Ecto neural progenitor cell (in vitro differentiated cells): ENCODE measurements at regions not wholly inside any gene's neighbourhood (a gene's known extent, or its start where the extent isn't known, plus 50 kb on each side); places are given as distances from the start of the nearest gene placed in this dataset.
"Not testable (repeated sequence)": the region's sequence is repeated elsewhere in the genome, so short reads cannot be mapped to it uniquely, and the experiment has no call there.

ENCODE experiments used
- DNase-seq: peaks from one replicate; pipeline ENCODE4 v3.0.0-alpha.2; 2018; ENCODE audit warnings: low spot score

DNA sequence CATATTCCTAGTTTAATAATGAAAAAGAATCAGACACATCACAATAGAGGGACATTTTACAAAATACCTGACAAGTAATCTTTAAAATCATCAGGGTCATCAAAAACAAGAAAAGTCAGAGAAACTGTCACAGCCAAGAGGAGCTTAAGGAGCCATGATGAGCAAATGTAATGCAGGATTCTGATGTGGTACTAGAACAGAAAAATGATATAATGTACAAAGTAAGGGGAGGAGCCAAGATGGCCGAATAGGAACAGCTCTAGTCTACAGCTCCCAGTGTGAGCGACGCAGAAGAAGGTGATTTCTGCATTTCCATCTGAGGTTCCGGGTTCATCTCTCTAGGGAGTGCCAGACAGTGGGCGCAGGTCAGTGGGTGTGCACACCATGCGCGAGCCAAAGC, 198.0 kb upstream of the FAT3 start:
- no peak for DNase-seq

DNA sequence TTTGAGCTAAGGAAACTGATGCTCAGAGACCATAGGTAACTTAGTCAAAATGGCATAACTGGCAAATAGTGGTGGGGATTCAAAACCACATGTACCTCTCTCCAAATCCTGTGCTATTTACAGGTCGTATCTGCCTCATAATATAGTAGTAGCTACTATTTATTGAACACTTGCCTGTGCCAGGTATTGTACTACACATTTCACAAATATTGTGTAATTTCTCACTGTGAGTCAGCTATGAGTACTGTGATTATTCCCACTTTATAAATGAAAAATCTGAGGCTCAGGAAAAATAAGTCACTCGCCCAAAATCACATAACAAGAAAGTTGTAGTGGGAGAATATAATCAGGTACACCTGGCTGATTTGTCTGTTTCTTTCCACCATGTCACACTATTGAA, 199.8 kb upstream of the FAT3 start:
- no peak for DNase-seq

DNA sequence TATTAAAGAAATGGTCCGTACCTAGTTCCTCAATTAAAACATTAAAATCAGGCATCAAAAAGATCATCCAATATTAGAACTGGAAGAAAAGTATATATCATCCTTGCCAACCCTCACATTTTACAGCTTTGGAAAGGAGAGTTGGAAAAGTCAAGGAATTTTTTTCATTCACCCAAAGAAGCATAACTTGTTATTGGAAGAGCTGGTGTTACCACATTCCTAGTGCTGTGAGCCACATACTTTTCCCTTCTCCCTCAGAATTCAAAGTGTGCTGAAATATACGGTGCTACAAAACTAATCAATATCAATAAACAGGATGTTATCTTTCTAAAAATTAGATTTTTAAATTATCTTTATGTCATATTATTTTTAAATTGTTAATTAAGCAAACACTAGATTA, 202.1 kb upstream of the FAT3 start:
- no peak for DNase-seq

DNA sequence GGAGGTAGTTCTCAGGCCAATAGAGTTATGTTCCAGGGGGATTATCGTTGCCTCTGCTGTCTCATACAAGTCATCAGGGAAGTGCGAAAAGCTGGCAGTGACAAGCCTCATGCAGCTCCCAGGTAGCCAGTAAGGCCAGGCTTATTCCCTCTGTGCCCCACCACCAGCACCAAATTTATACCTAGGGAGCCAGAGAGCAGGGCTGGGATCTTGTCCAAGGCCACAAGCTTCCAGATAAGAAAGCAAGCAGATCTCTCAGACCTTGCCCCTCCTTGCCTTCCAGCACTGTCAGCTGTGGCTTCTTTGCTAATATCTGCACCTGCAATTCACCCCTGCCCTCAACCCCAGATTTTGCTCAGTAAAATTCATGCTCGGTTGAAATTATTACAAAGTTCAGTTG, 206.3 kb upstream of the FAT3 start:
- no peak for DNase-seq

DNA sequence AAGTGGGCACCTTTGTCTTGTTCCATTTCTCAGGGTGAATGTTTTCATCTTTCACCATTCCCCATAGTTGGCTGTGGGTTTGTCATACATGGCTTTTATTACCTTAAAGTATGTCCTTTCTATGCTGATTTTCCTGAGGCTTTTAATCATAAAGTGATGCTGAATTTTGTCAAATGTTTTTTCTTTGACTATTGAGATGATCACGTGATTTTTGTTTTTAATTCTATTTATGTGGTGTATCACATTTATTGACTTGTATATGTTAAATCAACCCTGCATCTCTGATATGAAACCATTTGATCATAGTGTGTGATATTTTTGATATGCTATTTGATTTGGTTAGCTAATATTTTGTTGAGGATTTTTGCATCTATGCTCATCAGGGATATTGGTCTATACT, 216.4 kb upstream of the FAT3 start:
- no peak for DNase-seq

DNA sequence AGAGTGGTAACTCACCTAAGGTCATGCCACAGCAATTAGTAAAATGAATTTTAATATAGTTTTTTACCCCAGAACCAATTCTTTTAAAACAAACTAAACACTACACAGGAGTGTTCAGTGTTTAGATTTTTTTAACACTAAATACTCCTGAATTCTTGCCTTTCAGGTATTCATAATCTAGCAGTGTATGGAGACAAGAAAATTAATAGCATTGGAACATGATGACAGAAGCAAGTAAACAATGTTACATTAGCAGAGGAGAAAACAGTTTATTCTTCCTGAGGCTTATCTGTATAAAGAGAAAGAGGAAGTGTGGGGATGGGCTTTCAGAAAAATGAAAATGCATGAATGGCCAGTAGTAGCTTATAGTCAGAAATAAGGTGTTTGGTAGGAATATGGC, 222.1 kb upstream of the FAT3 start:
- no peak for DNase-seq

DNA sequence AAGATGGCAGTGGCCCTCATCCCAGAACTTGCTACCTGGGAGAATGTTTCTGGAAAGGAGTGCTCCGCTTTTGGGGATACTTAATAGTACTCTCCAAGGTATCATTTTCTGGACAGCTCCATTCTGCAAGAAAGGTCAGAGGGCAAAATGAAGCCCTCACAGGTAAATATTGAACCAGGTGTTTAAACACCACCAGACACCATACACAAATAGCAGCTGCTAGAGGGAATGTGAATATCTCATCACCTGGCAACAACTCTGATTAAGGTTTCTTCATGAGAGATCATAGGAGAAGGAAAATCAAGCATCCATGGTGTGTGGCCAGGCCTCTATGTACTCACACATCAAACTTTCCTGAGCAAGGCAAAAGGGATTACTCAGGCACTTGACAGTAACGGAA, 226.1 kb upstream of the FAT3 start:
- DNase-seq: no peak

DNA sequence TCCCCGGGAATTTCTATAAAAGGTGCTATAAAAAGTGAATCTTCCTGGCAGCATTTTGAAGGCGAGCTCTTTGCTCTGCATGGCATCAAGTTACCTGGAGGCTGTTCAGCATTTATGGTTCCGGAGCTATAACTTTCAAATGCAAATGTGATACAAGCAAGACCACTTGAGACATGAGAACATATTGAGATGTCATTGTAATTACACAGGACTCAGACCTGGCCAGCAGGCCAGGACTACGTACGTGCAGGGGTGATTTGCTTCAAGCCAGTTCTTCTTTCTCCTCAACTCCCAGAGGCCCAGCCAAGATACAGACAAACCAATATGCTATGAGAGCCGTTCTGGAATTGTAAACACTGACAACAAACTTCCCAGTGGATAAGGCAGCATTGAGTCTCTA, 227.4 kb upstream of the FAT3 start:
- DNase-seq: no peak

DNA sequence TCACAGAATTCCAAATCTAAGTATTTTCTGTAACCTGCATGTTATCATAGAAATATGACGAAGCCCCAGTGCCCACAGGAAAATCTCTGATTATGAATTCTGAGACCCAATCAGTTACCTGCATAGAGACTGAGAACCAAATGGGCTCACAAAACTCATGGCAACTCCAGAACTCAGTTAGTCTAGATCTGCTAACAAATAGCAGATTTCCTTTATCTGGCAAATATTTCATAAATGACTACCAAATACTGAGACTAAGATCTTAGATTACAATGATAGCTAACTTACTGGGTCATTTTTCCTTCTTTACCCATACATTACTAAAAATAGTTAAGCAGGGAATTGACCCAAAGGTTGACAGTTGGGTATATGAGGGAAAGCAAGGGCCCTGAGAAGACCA, 228.1 kb upstream of the FAT3 start:
- DNase-seq: no peak

DNA sequence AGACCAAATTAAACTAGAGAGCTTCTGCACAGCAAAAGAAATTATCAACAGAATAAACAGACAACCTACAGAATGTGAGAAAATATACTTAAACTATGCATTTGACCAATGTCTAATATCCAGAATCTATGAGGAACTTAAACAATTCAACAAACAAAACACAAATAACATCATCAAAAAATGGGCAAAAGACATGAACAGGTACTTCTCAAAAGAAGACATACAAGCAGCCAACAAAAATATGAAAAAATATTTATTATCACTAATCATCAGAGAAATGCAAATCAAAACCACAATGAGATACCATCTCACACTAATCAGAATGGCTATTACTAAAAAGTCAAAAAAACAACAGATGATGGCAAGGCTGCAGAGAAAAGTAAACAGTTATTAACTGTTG, 236.2 kb upstream of the FAT3 start:
- not testable (repeated sequence) for DNase-seq

DNA sequence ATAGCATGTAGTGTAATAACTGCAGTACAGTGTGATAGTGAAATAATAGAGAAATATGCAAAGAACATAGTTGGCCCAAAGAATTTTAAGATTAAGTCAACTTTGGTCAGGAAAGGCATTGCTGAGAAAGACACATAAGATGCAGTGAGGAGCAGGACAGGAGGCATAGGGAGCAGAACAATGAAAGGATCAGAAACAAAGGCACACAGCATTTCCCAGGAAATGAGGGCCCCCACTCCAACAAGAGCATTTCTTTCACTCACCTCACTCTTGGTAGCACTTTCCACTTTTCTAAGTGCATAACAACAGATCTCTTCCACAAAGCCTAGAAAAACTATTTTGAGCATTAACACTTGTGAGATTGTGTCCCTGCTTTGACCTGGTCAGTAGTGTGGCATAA, 238.4 kb upstream of the FAT3 start:
- DNase-seq: no peak

DNA sequence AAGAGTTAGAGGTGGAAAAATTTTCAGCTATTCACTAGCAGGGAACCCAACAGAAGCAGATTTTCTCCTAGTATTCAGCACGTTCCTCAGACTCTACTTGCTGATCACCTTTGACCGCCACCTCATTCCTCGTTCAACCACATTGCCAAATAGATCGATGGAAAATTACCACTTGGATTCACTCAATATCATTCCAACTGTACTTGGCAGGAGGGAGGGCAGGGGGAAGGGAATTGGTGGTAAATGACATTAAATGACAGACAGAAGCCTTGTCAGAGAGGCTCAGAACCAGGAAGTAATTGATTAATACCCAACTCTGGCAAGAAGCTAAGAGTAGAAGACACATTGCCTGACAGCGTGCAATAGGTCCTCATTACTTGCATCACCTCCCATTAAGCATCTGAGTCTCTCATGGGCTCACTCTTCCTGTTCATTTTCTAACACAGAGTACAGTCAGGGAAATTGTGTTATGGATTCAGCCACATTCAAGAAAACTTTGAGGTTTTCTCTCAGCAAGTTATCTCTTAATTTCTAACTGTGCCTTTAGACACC, 240.5 kb upstream of the FAT3 start:
- no peak for DNase-seq

DNA sequence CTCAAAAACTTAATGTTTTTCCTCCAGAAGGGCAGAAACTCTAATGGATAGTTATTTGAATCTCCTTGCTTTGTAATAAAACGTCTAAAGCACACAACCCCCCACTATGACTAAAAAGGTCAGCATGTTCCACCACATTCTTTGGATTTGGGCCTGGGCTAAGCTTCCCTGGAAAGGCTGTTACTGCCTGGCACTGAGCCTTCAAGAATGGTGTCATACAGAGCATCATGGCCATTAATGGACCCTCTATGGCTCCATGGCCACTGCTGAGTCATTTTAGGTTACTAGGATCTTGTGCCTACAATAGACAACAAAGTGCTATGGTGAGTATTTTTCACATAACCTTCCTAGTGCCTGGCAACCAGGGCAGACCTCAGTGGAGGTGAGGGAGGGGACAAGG, 242.6 kb upstream of the FAT3 start:
- no peak for DNase-seq

DNA sequence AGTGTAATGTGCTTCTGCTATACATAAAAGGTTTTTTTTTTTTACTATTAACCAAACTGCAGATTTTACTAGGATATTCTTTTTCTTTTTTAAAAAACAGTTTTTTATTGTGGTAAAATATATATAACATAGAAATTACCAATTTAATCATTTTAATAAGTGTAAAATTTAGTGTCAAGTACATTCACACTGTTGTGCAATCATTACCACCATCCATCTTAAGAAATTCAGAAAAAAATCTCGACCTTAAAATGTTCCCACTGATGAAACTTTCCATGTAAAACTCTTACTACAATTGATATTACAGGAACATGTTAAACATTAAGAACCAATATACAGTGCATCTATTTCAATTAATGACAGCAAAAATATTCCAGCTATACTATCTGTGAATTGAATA, 244.8 kb upstream of the FAT3 start:
- no peak for DNase-seq

DNA sequence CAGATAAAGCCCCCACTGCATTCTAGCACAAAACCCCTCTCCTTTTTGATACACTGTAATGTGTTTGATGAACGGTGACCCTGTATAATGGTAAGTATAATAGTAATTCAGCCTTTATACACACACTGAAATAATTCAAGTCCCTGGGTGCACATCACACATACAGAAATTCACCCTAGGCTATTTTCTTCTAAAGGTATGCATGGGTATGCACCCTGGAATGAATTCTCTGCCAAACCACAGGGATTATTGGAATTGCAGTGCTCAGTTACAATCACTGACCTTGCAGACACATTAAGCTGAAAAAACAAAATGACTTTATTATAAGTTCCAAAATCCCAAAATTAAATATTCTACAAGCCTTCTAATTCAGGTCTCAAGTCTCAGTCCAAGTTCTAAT, 245.9 kb upstream of the FAT3 start:
- no peak for DNase-seq

DNA sequence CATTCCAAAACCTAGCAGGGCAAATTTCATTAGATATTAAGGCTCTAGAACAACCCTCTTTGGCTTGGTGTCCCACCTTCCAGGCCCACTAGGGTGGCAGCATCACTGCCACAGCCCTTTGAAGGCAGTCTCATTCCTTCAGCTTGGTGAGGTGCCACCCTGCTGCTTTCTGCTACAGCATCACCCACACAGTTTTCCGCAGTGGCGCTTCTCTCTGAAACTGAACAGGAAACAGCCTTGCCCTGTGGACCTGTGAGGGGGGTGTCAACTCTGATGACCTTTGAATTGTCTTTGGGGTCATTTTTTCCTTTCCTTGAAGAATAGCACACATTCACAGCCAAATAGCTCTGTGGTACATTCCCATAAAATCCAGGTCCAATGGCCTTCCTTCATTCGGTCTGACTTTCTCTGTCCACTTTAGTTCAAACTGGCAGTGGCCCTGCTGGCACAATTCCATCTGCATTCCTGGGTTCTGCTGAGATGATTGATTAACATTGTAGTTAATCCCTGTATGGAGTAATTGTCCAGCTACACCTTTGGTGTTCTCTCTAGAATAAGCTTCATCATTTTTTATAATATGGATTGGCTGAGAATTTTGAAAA, 251.9 kb upstream of the FAT3 start:
- DNase-seq: no peak

DNA sequence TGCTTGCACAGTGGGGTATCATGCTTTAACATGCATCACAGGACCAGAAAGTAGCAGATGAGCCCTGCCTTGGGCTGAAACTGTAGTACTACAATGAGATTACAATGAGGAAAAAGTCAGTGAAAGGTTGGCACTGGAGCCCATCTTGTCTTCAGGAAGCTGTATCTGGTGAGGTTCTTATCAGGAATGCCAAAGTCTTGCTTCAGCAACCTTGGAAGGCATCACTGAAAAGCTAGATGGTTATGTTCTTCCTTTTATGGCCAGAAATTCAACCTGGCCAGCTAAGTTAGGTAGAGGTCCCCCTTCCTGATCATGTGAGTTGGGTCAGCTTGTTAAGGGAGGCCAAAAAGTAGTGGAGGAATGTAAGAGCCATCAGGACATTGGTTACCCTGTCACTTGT, 254.0 kb upstream of the FAT3 start:
- no peak for DNase-seq

DNA sequence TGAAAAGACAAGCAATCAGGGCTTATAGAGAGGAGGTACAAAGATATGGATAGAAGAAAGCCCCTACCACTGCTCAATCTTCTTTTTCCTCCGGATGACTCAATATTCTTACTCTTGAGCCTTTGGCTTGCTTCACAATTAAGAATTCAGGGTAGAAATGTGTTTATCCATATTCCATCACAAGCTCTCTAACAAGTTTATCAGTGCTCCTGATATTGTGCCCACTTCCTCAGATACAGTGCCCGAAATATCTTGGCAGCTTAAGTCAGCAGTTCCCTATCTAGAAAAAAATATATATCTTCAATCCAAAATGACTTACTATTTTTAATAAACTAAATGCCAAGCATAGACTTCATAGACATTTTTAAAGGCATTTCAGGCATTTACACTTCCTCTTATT, 255.1 kb upstream of the FAT3 start:
- DNase-seq: no peak

DNA sequence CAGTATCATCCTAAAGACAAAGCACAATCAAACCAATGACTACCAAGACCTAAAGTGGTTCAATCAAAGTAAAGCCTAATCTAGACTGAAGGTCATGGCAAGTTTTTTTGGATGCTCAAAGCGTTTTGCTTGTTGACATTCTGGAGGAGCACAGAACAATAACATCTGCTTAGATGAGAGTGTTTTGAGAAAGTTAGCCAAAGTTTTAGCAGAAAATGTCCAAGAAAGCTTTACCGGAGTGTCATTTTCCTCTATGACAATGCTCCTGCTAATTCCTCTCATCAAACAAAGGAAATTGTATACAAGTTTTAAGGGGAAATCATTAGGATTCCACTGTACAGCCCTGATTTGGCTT, 256.9 kb upstream of the FAT3 start:
- DNase-seq: no peak

DNA sequence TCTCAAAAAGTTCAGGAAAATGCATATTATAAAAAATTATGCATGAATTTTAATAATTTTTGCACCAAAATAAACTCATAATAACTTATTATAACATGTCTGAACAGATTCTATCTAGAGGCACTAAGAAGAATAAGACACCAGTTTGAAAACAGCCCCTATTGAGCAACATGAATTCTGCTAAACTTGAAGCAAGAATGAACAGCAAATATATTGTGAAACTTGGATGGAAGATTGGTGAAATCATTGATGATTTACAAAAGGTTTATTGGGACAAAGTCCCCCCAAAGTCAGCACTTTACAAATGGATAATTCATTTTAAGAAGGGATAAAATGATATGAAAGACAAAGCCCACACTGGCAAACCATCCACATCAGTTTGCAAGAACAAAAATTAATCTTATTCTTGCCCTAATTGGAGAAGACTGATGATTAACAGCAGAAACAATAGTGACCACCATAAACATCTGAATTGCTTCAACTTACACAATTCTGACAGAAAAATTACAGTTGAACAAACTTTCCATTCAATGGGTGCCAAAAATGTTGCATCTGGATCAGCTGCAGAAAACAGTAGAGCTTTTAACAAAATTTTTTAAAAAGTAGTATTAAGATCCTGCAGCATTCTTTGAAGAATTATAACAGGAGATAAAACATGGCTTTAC, 257.5 kb upstream of the FAT3 start:
- DNase-seq: no peak

DNA sequence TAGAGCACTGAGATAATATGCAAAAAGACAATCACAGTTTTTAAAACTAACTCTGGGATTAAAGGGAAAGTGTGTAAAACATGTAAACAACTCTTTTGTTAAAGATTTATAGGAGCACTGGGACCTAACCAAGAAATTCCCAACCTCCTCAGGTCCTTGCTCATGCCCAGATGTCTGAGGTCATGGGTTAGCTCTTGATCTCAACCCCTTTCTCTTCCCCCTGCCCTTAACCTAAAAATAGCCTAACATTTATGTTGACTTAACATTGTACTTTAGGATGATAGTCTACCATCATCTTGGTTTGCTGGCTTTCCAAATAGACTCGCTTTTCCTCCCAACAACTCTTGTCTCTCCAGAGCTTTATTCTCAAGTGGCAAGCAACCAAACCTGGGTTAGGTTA, 258.2 kb upstream of the FAT3 start:
- no peak for DNase-seq

DNA sequence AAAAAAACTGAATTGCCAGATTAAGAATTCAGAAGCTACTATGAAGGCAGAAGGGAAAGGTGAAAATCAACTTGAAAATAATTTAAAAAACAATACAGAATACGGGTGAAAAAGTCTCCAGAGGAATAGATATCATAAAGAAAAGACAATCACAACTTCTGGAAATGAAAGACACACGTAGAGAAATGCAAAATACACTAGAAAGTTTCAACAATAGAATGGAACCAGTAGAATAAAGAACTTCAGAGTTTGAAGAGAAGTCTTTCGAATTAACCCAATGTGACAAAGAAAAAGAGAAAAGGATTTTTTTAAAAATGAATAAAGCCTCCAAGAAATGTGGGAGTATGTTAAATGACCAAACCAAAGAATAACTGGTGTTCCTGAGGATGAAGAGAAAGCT, 263.8 kb upstream of the FAT3 start:
- DNase-seq: no peak

DNA sequence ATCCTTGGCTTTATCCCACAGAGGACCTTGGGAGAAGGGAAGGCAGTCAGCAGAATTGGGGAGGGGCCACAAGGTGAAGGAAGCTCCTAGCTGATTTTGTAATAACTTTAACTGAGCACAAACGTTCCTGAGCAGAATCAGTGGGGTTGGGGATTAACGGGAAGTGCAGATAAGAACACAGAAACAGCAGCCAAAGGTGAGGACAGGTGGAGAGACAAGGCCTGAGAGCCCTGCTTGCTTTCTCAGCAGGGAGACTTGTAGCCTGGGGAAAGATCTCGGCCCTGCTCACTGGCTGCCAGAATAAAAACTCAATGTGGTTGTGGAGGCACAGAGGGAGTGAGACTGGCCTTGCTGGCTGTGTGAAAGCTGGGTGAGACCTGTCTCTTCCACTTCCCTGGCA, 265.2 kb upstream of the FAT3 start:
- no peak for DNase-seq

DNA sequence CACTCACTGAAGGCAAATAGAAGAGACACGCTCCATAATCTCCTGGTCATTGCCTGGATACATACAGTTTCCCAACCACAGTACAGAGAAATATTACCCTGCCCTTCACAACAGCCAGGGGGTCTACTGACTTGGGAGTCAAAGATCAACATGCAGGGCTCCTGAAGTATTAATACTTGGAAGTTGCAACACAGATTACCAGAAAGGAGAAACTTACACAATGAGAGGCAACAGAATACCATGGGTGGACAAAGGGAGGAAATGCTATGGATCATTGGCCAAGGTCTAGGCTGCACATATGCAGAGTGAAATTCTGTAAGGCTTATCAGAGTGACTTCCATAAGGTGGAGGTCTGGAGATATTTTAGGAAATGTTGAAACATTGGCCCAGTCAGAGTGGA, 267.9 kb upstream of the FAT3 start:
- DNase-seq: no peak
